GM12878 (cell line): ENCODE measurements at regions not wholly inside any gene's neighbourhood (a gene's known extent, or its start where the extent isn't known, plus 50 kb on each side); places are given as distances from the start of the nearest gene placed in this dataset.

Experiments
- ATAC-seq: fragments of 200-7000 bp; cut with Tn5 transposase; 3 replicates; pipeline ENCODE4 v1.9.1; 2020; ENCODE audit warnings: mild to moderate bottlenecking, moderate library complexity
- BruUV-seq: library from RNA; stranded (reverse); fragments of 400-500 nt; replicated peaks from 2 replicates; lab custom pipeline; 2021; lab: Mats Ljungman, UMichigan
- CTCF ChIA-PET: fragments of 300-600 bp; sonication (Branson Sonifier 250); formaldehyde crosslinking; extraction: SDS; loops from one replicate; lab custom pipeline; 2021; ENCODE audit warnings: inconsistent platforms; lab: Yijun Ruan, JAX
- POLR2A ChIA-PET: fragments of 350-600 bp; formaldehyde crosslinking; extraction: SDS; loops from one replicate; lab custom pipeline; 2021; ENCODE audit warnings: inconsistent platforms; lab: Charles Lee
- RAD21 ChIA-PET: fragments of 300-600 bp; sonication (Branson Sonifier 250); formaldehyde crosslinking; loops from one replicate; lab custom pipeline; 2023; ENCODE audit warnings: antibody characterized with exemption; ENCODE audit not compliant: unreplicated experiment; lab: Charles Lee
- SMC1A ChIA-PET: fragments of 300-600 bp; sonication (Branson Sonifier 250); formaldehyde crosslinking; loops from one replicate; lab custom pipeline; 2023; ENCODE audit not compliant: unreplicated experiment, uncharacterized antibody; lab: Charles Lee
- DNase-seq: peaks from one replicate; pipeline ENCODE4 v3.0.0-alpha.2; 2011; ENCODE audit warnings: low read depth, low spot score
- FAIRE-seq: peaks from 3 replicates; lab custom pipeline; 2011; peaks lifted over from hg19 to GRCh38; lab: Jason Lieb, UNC
- H2AFZ ChIP-seq: 2 replicates; pipeline ENCODE4 v1.6.0; 2011; ENCODE audit warnings: low read depth, low read length, control low read depth; ENCODE audit not compliant: control insufficient read depth
- H3K27ac ChIP-seq: 2 replicates; pipeline ENCODE4 v1.5.1; 2011; ENCODE audit warnings: control low read depth; ENCODE audit not compliant: control insufficient read depth, insufficient read depth
- H3K27me3 ChIP-seq, 2 experiments: replicated peaks in 1 of 2; 2 replicates each; pipeline versions ENCODE4 v1.6.0 to v1.6.1; 2011; ENCODE audit warnings: low read length in 1 of 2; ENCODE audit not compliant: control insufficient read depth in 2 of 2, insufficient read depth in 2 of 2
- H3K36me3 ChIP-seq, 2 experiments: 2 replicates each; pipeline ENCODE4 v1.5.1; 2011; ENCODE audit warnings: low read length in 1 of 2; ENCODE audit not compliant: control insufficient read depth in 2 of 2, insufficient read depth in 2 of 2
- H3K4me1 ChIP-seq: 2 replicates; pipeline ENCODE4 v1.6.1; 2011; ENCODE audit warnings: mild to moderate bottlenecking, low read length, moderate library complexity, mixed read lengths; ENCODE audit not compliant: control insufficient read depth, insufficient read depth
- H3K4me2 ChIP-seq: 2 replicates; pipeline ENCODE4 v1.6.0; 2011; ENCODE audit warnings: control low read depth; ENCODE audit not compliant: control insufficient read depth, insufficient read depth
- H3K4me3 ChIP-seq: fragments of 200-600 bp; sonication (generic); 2 replicates; pipeline ENCODE4 v1.5.1; 2016
- H3K79me2 ChIP-seq: 2 replicates; pipeline ENCODE4 v1.6.0; 2011; ENCODE audit warnings: low read length; ENCODE audit not compliant: control insufficient read depth, insufficient read depth
- H3K9ac ChIP-seq: 2 replicates; pipeline ENCODE4 v1.8.0; 2011; ENCODE audit warnings: low read length, control low read depth, mixed read lengths; ENCODE audit not compliant: control insufficient read depth, insufficient read depth
- H3K9me3 ChIP-seq: replicated peaks from 3 replicates; pipeline ENCODE4 v1.5.1; 2011; ENCODE audit warnings: mild to moderate bottlenecking, low read length; ENCODE audit not compliant: control insufficient read depth, insufficient read depth
- H4K20me1 ChIP-seq: 2 replicates; pipeline ENCODE4 v1.6.0; 2011; ENCODE audit not compliant: control insufficient read depth, insufficient read depth
- CBX5 ChIP-seq: sonication (generic); IDR thresholded peaks from 2 replicates; pipeline ENCODE4 v1.6.1; 2016; ENCODE audit warnings: low read depth, moderate library complexity, mild to moderate bottlenecking, inconsistent platforms
- CREM ChIP-seq: IDR thresholded peaks from 2 replicates; pipeline ENCODE4 v1.6.1; 2014; ENCODE audit warnings: antibody characterized with exemption, low read depth
- CUX1 ChIP-seq: IDR thresholded peaks from 2 replicates; pipeline ENCODE4 v1.6.1; 2012; ENCODE audit warnings: improper control_type of control experiment, low read depth, low read length; ENCODE audit not compliant: insufficient replicate concordance
- EED ChIP-seq: sonication (generic); IDR thresholded peaks from 2 replicates; pipeline ENCODE4 v1.6.1; 2016; ENCODE audit warnings: antibody characterized with exemption, low read depth
- FOS ChIP-seq: IDR thresholded peaks from 3 replicates; pipeline ENCODE4 v1.6.1; 2011; ENCODE audit warnings: borderline replicate concordance; ENCODE audit not compliant: insufficient read length; ENCODE audit errors: extremely low read depth
- IKZF1 ChIP-seq: fragments of 450-650 bp; conservative IDR thresholded peaks from 2 replicates; pipeline ENCODE4 v1.6.1; 2017; ENCODE audit warnings: antibody characterized with exemption, mild to moderate bottlenecking
- MLLT1 ChIP-seq: fragments of 450-650 bp; IDR thresholded peaks from 2 replicates; pipeline ENCODE4 v1.6.1; 2016; ENCODE audit warnings: mild to moderate bottlenecking
- MTA2 ChIP-seq: fragments of 450-650 bp; IDR thresholded peaks from 2 replicates; pipeline ENCODE4 v1.6.1; 2016; ENCODE audit warnings: low read depth, mild to moderate bottlenecking, moderate library complexity
- POLR2A ChIP-seq: IDR thresholded peaks from 2 replicates; pipeline ENCODE4 v1.6.1; 2011; ENCODE audit warnings: low read depth, mild to moderate bottlenecking, low read length
- RCOR1 ChIP-seq: conservative IDR thresholded peaks from 2 replicates; pipeline ENCODE4 v1.6.1; 2012; ENCODE audit warnings: low read depth, low read length, improper control_type of control experiment
- SMAD1 ChIP-seq: fragments of 450-650 bp; IDR thresholded peaks from 2 replicates; pipeline ENCODE4 v1.6.1; 2018; ENCODE audit warnings: mild to moderate bottlenecking, low read depth; ENCODE audit not compliant: partially characterized antibody
- SMAD5 ChIP-seq: IDR thresholded peaks from 2 replicates; pipeline ENCODE4 v1.6.1; 2016; ENCODE audit warnings: antibody characterized with exemption, low read depth
- SPI1 ChIP-seq: IDR thresholded peaks from 2 replicates; pipeline ENCODE4 v1.6.1; 2011; ENCODE audit warnings: low read depth, mild to moderate bottlenecking, low read length, moderate library complexity, borderline replicate concordance; ENCODE audit not compliant: insufficient read depth
- STAT1 ChIP-seq: fragments of 450-650 bp; conservative IDR thresholded peaks from 2 replicates; pipeline ENCODE4 v1.6.1; 2014; ENCODE audit warnings: antibody characterized with exemption, mild to moderate bottlenecking
- ZNF384 ChIP-seq: IDR thresholded peaks from 2 replicates; pipeline ENCODE4 v1.6.1; 2012; ENCODE audit warnings: low read depth, mild to moderate bottlenecking, low read length, improper control_type of control experiment, borderline replicate concordance
- WGBS: methylation state at CpG from one replicate; pipeline ENCODE4 v1.1.6; 2016; ENCODE audit warnings: low lambda C conversion rate; ENCODE audit not compliant: insufficient replicate concordance, insufficient coverage; ENCODE audit errors: missing lambda C conversion rate; 5-methylcytosine and 5-hydroxymethylcytosine counted together
- in situ Hi-C: fragments of 300-500 bp; cut with MboI; formaldehyde crosslinking; loops from 9 replicates; pipeline ENCODE4 v1.14.3; 2018; ENCODE audit warnings: mixed read lengths
- intact Hi-C: fragments of 100-400 bp; cut with micrococcal nuclease; formaldehyde crosslinking; loops from one replicate; pipeline ENCODE4 v1.14.2; 2022; ENCODE audit not compliant: unreplicated experiment

- RAD21 ChIA-PET, result no interaction called here
- FAIRE-seq, result no peak
- POLR2A ChIA-PET, result no interaction called here
- no peak for DNase-seq
- Histone ChIP-seq H3K9ac (no peak overlapping the region), H3K9me3 (no peaks in the 10 kb centered on the region), H3K4me3 (no peak overlapping the region), H3K36me3 (no peaks in the 10 kb centered on the region), H3K27ac (no peak overlapping the region), H3K4me1 (no peaks in the 10 kb centered on the region), H4K20me1 (no peaks in the 10 kb centered on the region), H3K4me2 (no peak overlapping the region), H3K27me3 (no peaks in the 10 kb centered on the region), H3K79me2 (no peaks in the 10 kb centered on the region), H2AFZ (no peak overlapping the region)
- WGBS, result 0% methylated on average over 1 of the region's 1 CpG
- in situ Hi-C loops (no loop called here), intact Hi-C loops (no loop called here)
- CTCF ChIA-PET, result no interaction called here
- SMC1A ChIA-PET, result no interaction called here
- no peak for ATAC-seq
- no TSS peak for BruUV-seq
- TF ChIP-seq FOS (no peak), RCOR1 (no peak), MLLT1 (no peak), EED (no peak), CBX5 (no peak), SPI1 (no peak), POLR2A (no peak), CREM (no peak)
Measured at GRCh38 chr7:156448918-156449317, 191.7 kb upstream of the RNF32 start.

DNA sequence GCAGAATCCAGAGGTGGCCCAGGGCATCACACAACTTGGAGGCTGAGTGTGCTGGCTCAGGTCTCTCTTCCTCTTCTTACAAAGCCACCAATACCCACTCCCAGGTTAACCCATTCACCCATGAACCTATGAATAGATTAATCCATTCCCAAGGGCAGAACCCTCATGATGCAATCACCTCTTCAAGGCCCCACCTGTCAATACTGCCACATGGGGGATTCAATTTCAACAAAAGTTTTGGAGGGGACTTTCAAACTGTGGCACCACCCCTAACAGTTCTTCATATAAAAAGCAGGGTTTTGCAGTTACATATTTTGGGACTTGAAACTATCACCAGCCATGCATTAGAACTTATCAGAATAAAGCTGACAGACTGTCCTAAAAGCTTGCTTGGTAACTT, 193.6 kb upstream of the RNF32 start:
- no peak for FAIRE-seq
- Histone ChIP-seq H3K4me3 (no peak overlapping the region), H3K4me1 (no peaks in the 10 kb centered on the region), H3K9ac (no peak overlapping the region), H3K4me2 (no peak overlapping the region), H4K20me1 (no peaks in the 10 kb centered on the region), H2AFZ (no peak overlapping the region), H3K79me2 (no peaks in the 10 kb centered on the region), H3K9me3 (no peaks in the 10 kb centered on the region), H3K36me3 (no peaks in the 10 kb centered on the region), H3K27ac (no peak overlapping the region), H3K27me3 (peaks cover 0 to under 1% of the 10 kb centered on the region in 2 experiments; a peak in 1 of 4 replicates)
- no peak for DNase-seq
- RAD21 ChIA-PET, result no interaction called here
- POLR2A ChIA-PET, result no interaction called here
- BruUV-seq, result no TSS peak
- in situ Hi-C loops, result no loop called here
- CTCF ChIA-PET, result no interaction called here
- intact Hi-C loops, result no loop called here
- SMC1A ChIA-PET, result no interaction called here
- ATAC-seq, result no peak
- no peak for TF ChIP-seq SMAD5
- no peak for TF ChIP-seq STAT1
- TF ChIP-seq ZNF384, result no peak
- TF ChIP-seq FOS, result no peak
- TF ChIP-seq MTA2, result no peak
- no peak for TF ChIP-seq IKZF1
- TF ChIP-seq SMAD1, result no peak
- no peak for TF ChIP-seq CUX1
